22Rv1 (cell line): ENCODE measurements at regions not wholly inside any gene's neighbourhood (a gene's known extent, or its start where the extent isn't known, plus 50 kb on each side); places are given as distances from the start of the nearest gene placed in this dataset.

Experiments used
- H3K27ac ChIP-seq: fragments of 450-650 bp; 2 replicates; pipeline ENCODE4 v1.5.1; 2017
- CTCF ChIP-seq: fragments of 450-650 bp; IDR thresholded peaks from 2 replicates; pipeline ENCODE4 v1.5.1; 2017; ENCODE audit warnings: mild to moderate bottlenecking
- ZFX ChIP-seq: fragments of 450-650 bp; IDR thresholded peaks from 2 replicates; pipeline ENCODE4 v1.6.1; 2017; ENCODE audit warnings: antibody characterized with exemption, borderline replicate concordance

GRCh38 chr4:114076899-114077570, 97.6 kb upstream of the ARSJ start:
- no peak overlapping the region for H3K27ac ChIP-seq
- TF ChIP-seq ZFX: no peak
- no peak for TF ChIP-seq CTCF

- TF ChIP-seq ZFX (no peak), CTCF (no peak)
- H3K27ac ChIP-seq: no peak overlapping the region
Measured at GRCh38 chr4:114077610-114078009, 98.2 kb upstream of the ARSJ start.

- no peak for TF ChIP-seq ZFX
- TF ChIP-seq CTCF: no peak
Measured at GRCh38 chr4:114078636-114079035, 99.2 kb upstream of the ARSJ start.

GRCh38 chr4:114081783-114082182, 102.3 kb upstream of the ARSJ start:
- no peak overlapping the region for H3K27ac ChIP-seq
- TF ChIP-seq CTCF: no peak
- TF ChIP-seq ZFX: no peak

More at GRCh38 chr4:114078636-114079035, 99.2 kb upstream of the ARSJ start:
- no peak overlapping the region for H3K27ac ChIP-seq

GRCh38 chr4:114082348-114082747, 102.9 kb upstream of the ARSJ start:
- TF ChIP-seq CTCF: no peak
- TF ChIP-seq ZFX: no peak

GRCh38 chr4:114085611-114086345, 106.3 kb upstream of the ARSJ start:
- H3K27ac ChIP-seq: no peak overlapping the region
- TF ChIP-seq CTCF: no peak
- TF ChIP-seq ZFX: no peak

More at GRCh38 chr4:114082348-114082747, 102.9 kb upstream of the ARSJ start:
- H3K27ac ChIP-seq: no peak overlapping the region

GRCh38 chr4:114087596-114088230, 108.3 kb upstream of the ARSJ start:
- TF ChIP-seq CTCF (no peak), ZFX (no peak)
- H3K27ac ChIP-seq: no peak overlapping the region
